Activated CD4-positive, alpha-beta T cell treated with anti-CD3 and anti-CD28 coated beads for 48 hours (primary cell): ENCODE measurements at regions not wholly inside any gene's neighbourhood (a gene's known extent, or its start where the extent isn't known, plus 50 kb on each side); places are given as distances from the start of the nearest gene placed in this dataset.

Source experiments
- DNase-seq: peaks from one replicate; pipeline ENCODE4 v3.0.0-alpha.2; 2020

DNA sequence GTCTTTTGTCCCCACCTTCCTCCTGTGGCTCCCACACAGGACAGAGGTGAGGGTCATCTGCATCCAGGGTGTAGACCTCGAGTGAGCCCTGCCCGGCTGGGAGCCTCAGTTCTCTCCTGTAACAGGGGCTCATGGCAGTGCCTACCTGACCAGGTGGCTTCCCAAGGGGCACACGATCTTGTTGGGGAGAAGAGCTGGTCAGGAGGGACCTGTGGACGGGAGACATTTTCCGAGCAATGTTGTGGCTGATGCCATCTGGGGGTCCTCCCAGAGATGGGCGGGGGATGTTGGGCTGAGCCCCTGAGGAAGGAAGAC lies 51.9 kb downstream of the CEBPB start:
- DNase-seq, result no peak

DNA sequence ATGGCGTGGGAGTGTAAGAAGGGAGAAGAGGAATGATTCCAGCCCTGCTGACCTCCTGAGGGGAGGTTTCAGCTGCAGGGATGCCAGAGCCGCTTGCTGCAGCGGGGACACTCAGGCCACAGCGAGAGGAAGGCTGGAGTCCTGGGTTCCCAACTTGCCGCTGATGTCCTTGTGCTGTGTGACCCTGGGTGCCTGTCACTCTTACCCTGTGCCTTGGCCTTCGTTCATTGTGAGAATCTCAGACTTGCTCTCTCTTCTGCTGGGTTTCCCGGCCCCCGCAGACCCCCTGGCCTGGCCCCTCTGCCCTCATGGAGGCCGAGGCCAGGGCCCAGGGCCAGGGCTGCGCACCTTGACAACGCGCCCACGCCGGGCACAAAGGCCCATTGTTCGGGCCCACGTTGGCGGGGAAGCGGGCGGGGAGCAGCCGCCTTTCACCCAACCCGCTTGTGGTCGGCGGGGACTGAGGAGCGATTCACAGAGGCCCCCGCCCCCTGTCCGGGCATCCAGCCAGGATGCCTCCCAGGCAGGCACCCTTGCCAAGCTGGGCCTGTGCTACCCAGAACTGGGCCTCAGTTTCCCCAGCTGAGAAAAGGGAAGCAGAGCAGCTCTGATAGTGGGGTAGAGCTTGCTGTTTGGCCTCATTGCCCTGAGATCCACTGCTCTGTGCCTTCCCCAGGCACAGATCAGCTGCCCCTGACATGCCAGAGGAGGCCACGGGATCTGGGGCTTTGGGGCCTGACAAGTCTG lies 52.4 kb downstream of the CEBPB start:
- DNase-seq, result no peak

DNA sequence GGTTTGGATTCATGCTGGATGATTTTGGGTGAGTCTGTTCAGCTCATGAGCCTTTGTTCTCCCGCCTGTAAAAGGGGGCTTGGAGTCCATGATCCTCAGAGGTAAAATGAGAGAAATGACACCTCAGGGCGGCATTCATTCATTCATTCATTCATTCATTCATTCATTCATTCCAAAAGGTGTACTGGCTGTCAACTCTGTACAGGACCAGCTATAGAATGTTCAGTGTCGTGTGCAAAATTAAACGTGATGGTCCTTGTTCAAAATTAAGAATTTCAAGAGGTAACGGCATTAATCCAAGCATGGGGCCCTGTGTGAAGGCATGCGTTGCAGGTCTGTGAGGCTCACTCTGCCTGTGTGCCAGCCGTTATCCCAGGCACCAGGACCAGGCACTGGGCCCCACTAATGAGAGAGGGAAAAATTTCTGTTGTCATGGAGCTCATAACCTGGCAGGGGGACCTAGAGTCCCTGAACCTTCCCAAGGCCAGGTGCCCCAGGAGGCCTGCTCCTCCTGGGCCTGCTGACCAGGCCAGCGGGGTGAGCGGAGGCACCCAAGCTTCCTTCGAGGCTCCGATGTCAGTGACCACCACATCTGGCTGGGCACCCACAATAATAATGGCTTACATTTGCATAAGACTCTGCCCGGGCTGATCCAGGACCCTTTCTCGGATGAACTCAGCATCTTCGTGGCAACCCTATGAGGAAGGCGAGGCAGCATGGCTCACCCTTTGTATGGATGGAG lies 53.2 kb downstream of the CEBPB start:
- no peak for DNase-seq

DNA sequence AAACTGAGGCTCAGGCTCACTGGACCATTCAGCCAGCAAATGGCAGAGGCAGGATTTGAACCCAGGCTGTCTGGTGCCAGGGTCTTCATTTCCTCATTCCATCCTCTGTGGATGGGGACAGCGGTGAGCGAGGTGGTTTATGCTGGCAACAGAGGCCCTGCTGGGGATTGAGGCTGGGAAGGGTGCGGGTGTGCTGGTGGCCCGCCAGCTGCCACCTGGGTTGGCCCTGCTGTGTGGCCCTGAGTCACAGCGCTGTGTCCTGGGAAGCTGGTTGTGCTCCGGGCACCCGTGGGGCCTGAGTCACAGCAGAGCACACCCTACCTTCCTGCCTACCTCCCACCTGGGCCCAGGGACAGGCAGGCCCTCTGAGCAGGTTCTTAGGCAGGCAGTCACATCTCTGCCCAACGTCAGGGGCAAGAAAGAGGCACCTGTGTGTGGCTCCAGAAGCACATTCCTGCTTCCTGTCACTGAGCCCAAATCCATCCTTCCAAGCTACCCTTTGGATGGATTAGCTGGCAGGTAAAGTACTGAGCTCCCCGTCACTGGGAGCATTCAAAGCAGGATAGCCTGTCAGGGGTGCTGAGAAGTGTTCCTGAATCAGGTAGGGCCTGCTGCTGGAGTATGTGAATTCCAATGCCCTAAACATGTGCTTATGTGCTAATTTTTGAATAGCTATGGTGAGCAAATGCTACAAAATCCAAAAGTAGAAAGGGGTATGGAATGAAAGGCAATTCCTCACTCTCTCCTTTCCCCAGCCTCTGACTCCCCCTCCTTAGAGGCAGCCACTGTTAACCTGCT lies 53.9 kb downstream of the CEBPB start:
- DNase-seq, result no peak

DNA sequence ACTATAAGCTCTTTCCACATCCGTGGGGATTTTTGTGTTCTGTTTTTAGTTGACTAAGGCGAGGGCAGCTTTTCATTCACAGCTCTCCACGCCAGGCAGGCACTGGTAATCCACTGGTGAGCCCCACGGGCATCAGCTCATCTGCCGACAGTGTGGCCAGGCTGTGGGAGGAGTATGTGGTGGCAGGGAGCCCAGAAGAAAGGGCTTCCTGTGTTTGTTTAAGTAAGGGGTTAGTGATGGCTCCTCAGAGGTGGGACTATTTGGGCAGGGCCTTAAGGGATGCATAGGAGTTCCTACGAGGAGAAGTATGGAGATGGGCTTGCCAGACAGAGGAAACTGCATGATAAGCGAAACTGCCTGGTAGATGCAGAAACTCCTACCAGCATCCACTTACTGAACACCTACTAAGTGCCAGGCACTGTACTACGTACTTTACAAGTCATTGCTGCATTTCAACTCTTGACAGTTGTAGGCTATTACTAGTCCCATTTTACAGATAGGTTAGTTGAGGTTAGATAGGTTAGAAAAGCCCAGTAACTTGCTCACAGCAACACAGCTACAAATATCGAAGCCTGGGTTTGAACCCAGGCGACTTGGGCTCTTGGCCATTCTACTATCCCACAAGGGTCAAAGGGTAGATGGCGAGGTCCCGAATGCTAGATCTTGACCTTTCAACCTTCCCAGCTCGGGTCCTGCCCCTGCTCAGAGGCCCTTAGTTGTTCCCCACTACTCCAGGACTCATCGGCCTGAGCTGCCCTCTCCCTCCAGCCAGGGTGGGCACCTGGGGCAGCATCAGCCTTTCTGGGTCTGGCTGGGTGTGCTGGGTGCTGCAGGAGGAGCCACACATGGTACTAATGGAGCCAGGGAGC lies 55.1 kb downstream of the CEBPB start:
- DNase-seq, result no peak

DNA sequence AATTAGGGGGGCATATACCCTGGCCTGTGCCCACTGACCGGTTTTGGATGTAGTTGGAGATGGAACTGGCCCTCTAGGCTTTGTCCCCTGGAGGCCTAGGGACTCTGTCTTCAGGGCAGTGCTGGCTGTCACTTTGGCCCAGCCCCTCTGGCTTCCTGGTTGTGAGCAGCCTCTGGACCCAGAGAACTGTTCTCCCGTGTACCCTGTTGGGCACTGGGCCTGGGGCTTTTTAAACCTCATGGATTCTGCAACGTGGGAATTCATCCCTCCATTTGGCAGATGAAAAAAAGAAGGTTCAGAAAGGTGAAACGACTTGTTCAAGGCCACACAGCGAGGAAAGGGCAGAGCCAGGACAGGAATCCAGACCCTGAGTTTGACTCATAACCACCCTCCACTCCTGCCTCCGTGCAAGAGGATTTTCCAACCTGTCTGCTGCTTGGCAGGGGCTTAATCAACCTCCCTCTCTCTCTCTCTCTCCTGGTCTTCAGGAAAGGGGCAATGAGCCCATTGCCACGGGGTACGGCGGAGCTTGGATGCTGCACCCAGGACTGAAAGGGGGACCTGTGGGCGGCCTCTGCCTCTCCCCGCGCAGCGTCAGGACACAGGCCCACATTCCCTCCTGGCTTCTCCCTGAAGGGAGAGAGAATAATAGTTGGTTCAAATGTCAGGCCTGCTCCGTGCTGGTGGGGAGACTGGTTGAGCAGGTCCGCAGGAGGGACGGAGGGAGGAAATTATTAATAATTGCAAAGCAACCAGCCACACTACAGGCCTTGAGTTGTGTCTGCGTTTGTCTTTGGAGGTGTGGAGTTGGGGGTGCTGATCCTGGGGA lies 56.0 kb downstream of the CEBPB start:
- DNase-seq, result no peak

DNA sequence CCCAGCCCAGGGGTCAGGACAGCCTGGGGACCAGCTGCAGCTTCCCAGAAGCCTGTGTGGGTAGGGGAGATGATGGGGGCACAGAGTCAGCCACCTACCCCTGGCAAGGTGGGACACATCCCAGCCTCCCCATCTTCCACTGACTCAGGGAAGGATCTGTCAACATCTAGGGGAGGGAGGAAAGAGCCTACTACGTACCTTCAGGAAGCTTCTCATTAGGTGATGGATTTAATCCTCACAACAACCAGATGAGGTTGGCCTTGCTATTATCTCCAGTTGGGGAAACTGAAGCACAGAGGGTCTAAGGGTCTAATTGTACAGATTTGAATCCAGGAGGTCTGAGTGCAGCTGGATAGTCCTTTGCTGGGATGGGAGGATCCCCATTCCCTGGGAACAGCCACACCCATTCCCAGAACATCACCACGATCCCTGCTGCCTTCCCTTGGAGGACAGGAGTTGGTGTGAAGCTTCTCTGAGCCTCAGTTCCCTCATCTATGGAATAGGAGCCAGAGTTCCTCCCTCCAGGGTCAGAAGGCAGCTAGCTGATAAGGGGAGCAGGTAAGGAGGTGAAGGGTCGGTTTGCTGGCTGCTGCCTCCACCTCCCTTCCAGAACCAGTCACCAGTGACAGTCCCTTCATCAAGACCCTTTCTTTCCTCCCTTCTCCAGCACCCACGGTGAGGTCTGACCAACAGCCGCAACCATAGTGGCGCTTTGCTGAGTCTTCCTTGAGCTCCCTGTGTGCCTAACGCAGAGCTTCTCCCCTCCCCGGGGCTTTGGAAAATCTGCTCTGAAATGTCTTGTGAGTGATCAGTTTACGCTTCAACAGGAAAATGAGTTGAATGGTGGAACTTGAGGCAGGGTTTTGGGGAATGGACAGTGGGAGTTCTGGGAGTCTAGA lies 56.8 kb downstream of the CEBPB start:
- no peak for DNase-seq

DNA sequence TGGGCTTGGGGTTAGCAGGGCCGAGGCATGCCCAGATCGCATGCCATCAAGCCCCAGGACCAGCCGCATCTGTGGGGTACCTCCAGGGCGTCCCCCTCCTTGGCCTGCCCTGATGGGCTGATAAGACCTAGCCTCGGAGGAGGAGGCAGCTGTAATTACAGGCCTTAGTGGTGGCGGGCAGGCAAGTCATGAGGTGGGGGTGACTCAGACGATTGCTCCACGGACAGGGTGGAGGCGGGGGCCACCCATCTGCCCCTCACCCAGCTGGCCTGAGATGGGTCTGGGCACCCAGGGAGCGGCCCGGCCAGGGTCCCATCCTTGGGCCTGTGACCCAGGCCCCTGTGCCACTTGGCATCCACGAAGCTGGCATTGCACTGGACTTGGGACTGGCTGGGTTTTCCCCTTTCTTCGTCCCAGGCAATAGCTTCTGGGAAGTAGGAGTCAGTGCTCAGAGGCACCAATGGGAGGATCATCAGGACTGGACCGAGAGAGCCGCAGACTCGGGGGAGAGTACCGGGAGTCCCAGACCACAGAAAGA lies 57.5 kb downstream of the CEBPB start:
- DNase-seq, result no peak

DNA sequence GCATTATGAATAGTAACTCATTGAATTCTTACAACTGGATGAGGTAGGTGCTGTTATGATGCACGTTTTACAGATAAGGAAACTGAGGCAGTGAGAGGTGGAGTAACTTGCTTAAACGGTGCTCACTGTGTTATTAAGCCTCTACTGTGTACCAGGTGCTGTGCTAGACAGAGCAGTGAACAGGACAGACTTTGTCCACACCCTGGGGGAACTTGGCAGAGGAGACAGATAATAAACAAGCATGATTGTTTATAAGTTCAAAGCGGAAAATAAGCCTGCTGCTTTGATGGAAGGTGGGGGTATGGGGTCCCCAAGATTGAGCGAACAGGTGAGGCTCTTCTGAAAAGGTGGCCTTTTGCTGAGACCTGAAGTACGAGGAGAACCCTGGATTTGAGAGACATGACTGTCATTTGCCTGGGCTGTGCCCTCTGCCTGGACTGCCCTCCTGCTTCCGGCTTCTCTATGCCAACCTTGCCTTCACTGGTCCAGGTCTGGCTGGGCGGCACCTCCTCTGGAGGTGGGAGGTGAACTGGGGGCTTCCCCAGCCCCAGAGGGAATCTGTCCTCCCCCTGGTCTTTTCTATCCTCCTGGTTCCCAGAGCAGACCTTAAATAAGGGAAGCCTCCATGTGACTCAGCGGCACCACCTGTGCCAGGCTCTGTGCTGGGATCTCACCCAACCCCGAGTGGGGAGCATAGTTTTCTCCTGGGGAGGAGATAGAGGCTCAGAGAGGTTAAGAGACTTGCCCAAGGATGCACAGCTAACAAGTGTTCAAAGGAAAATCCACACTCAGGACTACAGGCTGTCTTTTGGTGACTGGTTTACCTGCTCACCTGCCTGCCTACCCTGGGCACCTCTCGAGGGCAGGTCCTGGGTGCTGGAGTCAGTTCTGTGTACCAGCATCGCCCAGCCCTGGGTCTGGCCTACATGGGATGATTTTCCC lies 59.1 kb downstream of the CEBPB start:
- no peak for DNase-seq

DNA sequence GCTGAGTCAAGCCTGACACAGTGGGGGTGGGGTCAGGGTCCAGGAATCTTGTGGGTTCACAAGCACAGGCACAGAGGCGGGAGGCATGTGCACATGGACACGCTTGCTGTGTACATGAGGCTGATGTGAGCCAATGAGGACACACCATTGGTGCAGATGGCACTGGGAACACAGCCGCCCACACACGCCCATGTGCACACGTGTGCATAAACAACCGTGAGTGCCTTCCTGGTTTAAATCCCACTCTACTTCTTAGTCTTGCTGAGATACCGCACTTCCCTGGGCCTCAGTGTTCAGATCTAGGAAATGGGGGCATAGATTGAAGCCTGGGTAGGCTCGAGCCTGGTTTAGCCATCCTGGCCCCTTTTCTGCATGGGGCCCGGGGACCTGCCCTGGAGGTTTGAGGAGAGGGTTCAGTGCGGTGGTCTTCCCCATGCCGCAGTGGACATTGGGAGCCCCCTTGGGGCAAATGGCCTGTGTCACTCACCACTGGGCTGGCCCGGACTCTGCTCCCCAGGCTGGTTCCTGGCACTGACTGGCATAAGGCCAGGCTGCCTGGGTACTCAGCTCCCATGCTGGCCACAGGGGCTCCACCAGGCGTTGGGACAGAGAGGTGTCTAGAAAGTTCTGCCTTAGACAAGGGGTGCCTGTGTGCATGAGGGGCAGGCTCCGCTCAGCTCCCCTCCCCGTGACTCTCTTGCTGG lies 60.2 kb downstream of the CEBPB start:
- DNase-seq, result no peak

DNA sequence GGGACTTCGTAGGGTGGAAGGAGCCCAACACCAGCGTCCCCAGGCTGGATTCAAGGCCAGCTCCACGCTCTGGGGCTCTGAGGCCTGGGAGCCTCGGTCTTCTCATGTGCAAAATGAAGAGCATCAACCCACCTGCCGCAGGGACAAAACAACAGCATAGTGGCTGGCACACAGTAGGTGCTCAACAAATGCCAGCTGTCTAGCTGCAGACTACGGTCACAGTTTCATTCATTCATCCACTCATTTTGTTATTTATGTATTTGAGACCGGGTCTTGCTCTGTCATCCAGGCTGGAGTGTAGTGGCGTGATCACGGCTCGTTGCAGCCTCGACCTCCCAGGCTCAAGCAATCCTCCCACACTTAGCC lies 60.7 kb downstream of the CEBPB start:
- no peak for DNase-seq

DNA sequence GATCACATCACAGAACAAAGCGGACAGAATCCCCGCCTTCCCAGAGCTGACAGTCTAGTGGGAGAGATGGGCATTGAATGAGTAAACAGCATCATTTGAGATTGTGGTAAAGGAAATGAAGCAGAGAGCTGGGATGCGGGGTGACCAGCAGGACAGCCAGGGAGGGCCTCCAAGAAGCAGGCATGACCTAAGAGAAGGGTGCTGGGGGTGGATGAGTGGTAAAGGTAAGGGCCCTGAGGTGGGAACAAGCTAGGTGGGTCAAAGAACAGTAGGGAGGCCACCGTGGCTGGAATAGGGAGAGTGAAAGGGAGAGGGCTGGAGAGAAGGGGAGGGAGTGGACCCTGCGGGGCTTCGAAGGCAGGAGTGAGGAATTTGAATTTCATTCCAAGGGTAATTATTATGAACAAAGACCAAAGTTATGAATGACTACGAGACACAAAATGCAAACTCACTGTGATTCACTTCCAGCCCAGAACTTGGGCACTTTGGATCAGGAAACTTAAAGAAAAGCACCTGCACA lies 61.4 kb downstream of the CEBPB start:
- no peak for DNase-seq

DNA sequence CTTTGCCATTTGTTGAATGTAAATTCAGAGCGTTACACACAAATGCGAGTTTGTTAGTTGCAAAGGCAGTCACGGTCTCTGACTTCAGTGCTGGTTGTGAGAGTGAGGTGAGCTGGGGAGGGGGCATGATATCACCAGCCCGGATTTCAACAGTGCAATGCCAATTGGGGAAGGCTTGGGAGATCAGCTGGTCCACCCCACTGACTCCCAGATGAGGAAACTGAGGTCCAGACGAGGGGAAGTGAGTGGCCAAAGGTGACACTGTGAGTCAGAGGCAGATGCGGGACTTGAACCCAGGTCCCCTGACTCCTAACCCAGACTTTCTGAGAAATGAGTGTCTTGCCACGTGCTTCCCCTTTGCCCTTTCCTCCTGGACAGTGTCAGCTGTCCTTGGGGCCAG lies 62.1 kb downstream of the CEBPB start:
- DNase-seq, result no peak

DNA sequence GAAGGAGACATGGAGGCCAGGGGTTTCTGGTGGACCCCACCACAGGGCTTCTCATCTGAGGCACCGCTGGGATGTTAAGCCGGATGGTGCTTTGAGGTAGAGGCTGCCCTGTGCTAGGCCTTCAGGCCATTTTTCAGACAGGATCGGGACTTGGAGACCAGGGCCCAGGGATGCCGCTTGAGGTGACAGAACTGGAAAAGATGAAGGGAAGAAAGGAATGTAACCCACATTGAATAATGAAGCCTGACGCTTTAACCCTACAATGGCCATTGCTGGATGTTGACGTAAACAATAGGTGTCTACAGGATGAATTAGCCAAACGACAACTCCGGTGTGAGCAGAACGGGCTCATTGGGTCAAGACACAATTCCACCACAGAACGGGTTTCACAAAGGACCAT lies 62.5 kb downstream of the CEBPB start:
- no peak for DNase-seq

DNA sequence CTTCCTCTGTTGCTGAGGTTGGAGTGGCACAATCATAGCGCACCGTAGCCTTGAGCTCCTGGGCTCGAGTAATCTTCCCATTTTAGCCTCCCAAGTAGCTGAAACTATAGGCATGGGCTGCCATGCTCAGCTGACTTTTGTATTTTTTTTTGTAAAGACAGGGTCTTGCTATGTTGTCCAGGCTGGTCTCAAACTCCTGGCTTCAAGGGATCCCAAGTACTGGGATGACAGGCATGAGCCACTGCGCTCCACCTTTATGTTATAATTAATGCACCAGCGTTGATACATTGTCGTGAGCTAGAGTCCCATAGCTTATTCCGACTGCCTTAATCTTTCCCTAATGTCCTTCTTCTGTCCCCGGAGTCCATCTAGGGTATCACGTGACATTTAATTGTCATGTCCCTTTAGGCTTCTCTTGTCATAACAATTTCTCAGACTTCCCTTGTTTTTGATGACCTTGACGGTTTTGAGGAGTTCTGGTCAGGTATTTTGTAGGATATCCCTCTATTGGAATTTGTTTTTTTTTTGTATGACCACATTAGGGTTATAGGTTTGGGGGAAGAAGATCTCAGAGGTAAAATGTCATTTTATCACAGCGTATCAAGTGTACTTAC lies 63.9 kb downstream of the CEBPB start:
- DNase-seq, result no peak

DNA sequence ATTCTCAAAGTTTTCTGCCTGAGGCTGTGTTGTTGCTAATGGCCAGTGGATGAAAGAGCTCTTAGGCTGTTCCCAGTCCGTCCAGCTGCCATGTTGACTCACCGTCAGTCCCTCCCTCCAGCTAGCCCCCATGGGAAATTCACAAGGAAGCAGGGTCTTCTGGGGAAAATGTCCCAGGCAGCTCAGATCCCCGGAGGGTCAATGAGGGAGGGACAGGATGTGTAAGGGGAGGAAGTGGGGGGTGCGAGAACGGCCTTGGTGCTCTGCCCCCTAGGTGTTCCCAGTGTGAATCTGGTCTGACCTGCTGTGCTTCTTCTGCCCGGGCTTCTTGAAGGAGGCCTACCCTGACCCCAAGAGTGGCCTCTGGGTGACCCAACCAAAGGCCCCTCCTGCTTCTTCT lies 65.9 kb downstream of the CEBPB start:
- no peak for DNase-seq

DNA sequence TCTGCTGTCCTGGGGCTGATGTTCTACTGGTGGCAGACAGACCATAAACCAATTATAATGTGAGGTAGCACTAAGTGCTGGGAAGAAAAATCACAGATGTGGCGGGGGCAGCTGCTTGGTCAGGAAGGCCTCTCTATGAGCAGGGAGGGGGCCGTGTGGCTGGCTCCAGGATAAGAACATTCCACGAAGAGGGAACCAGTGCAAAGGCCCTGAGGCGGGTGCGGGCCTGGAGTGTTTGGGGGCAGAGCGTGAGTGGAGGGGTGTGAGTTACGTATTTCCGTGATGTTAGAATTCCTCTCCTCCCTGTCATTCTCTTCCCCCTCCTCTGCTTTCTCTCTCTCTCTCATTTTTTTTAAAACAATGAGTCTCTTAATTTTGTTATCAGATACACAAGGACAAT lies 67.2 kb downstream of the CEBPB start:
- no peak for DNase-seq

DNA sequence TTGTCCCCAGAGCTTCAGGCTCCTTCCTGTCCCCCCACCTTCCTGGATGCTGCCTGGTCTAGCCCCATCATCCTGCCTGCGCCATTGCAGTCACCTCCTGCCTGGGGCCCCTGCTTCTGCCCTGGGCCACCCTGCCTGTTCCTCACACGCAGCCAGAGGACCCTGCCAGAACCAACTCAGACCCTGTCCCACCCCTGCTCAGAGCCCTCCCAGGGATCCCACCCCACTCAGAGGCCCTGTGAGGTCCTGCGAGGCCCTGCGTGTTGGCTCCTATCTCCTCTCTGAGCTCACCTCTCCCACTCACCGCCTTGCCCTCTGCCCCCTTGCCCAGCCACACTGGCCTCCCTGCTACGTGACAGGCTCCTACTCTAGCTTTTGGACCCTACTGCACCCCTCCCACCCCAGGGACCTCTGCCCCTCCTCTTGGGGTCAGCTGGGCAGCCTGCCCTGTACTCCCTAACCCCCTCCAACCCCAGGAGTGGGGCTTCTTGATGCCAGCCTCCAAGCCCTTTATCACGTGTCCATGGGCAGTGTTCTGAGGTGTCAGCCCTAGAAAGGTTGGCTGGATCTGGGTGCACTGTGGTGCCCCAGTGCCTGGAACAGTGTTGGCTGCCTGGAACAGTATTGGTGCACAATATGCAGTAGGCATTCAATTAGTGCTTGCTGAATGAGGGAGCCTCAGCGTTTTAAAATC lies 68.3 kb downstream of the CEBPB start:
- no peak for DNase-seq
